Body of pancreas (tissue), 4 donors: ENCODE measurements at regions not wholly inside any gene's neighbourhood (a gene's known extent, or its start where the extent isn't known, plus 50 kb on each side); places are given as distances from the start of the nearest gene placed in this dataset.

Source experiments
- POLR2A ChIP-seq, 3 donors: fragments of 450-650 bp; IDR thresholded peaks; one replicate each; pipeline ENCODE4 v1.6.1; 2016; ENCODE audit warnings: antibody characterized with exemption in 3 of 3, mild to moderate bottlenecking in 2 of 3
- TF ChIP-seq, protein P1 (sequence below), 7 experiments: fragments of 450-650 bp in 4 of 7; fragments of 200-600 bp in 3 of 7; sonication (generic) in 3 of 7; IDR thresholded peaks; one replicate each; pipeline ENCODE4 v1.5.1; 2016 to 2019; ENCODE audit warnings: antibody characterized with exemption in 7 of 7

DNA sequence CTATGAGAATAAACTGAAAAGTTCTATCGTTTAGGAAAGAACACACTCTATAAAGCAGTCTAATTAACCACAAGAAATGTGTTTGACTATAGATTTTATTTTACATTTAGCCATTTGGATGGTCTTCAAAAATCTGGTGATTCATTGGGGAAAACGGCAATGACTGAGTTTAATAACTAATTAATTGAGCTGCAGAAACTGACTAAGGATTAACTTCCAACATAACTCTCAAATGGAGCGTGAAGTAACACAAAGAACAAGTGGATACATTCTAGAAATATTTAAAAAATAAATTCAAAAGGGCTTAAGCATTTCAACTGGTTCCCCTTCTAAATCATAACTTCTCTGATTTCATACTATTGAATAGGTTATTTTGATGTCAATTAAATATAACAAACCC is 1582.4 kb downstream of the PCDH18 start:
- TF ChIP-seq, protein P1, sequence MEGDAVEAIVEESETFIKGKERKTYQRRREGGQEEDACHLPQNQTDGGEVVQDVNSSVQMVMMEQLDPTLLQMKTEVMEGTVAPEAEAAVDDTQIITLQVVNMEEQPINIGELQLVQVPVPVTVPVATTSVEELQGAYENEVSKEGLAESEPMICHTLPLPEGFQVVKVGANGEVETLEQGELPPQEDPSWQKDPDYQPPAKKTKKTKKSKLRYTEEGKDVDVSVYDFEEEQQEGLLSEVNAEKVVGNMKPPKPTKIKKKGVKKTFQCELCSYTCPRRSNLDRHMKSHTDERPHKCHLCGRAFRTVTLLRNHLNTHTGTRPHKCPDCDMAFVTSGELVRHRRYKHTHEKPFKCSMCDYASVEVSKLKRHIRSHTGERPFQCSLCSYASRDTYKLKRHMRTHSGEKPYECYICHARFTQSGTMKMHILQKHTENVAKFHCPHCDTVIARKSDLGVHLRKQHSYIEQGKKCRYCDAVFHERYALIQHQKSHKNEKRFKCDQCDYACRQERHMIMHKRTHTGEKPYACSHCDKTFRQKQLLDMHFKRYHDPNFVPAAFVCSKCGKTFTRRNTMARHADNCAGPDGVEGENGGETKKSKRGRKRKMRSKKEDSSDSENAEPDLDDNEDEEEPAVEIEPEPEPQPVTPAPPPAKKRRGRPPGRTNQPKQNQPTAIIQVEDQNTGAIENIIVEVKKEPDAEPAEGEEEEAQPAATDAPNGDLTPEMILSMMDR (IDR thresholded peaks at IDR 0.05): no peak
- TF ChIP-seq POLR2A (IDR thresholded peaks at IDR 0.05): no peak
